B cell (primary cell): ENCODE measurements at regions not wholly inside any gene's neighbourhood (a gene's known extent, or its start where the extent isn't known, plus 50 kb on each side); places are given as distances from the start of the nearest gene placed in this dataset.

Experiments used
- ATAC-seq: fragments of 200-7000 bp; cut with Tn5 transposase; one replicate; pipeline ENCODE4 v1.10.0; 2021; ENCODE audit warnings: low read depth, mild to moderate bottlenecking, moderate number of reproducible peaks, moderate library complexity
- CTCF ChIA-PET: fragments of 350-600 bp; sonication (Branson Sonifier 250); formaldehyde crosslinking; loops from one replicate; lab custom pipeline; 2021; ENCODE audit warnings: antibody characterized with exemption, inconsistent platforms; lab: Charles Lee
- POLR2A ChIA-PET: fragments of 350-600 bp; sonication (Branson Sonifier 250); formaldehyde crosslinking; loops from one replicate; lab custom pipeline; 2021; ENCODE audit warnings: antibody characterized with exemption; lab: Charles Lee
- DNase-seq: peaks from one replicate; pipeline ENCODE4 v3.0.0; 2013
- H2AFZ ChIP-seq: 2 replicates; pipeline ENCODE4 v1.6.1; 2012; ENCODE audit warnings: mild to moderate bottlenecking, low read depth, low read length; ENCODE audit not compliant: insufficient read depth, poor library complexity, severe bottlenecking
- H3K27ac ChIP-seq, 2 donors: 1 replicate in 1 of 2; 2 replicates in 1 of 2; pipeline ENCODE4 v1.5.1; 2012 to 2013; ENCODE audit warnings: low read length in 2 of 2, mild to moderate bottlenecking in 2 of 2, moderate library complexity in 1 of 2
- H3K27me3 ChIP-seq, 4 experiments: fragments of 200-600 bp in 1 of 4; sonication (generic) in 1 of 4; replicated peaks in 1 of 4; 1 replicate in 2 of 4; 2 replicates in 2 of 4; pipeline versions ENCODE4 v1.6.1 to v1.7.0; 2013 to 2016; ENCODE audit warnings: low read length in 3 of 4, mild to moderate bottlenecking in 2 of 4, mixed read lengths in 1 of 4, moderate library complexity in 1 of 4; ENCODE audit not compliant: insufficient read depth in 4 of 4, control insufficient read depth in 3 of 4; ENCODE audit errors: control extremely low read depth in 1 of 4
- H3K36me3 ChIP-seq, 2 experiments: replicated peaks in 1 of 2; 1 replicate in 1 of 2; 2 replicates in 1 of 2; pipeline versions ENCODE4 v1.6.1 to v1.7.1; 2013; ENCODE audit warnings: low read length in 1 of 2; ENCODE audit not compliant: insufficient read depth in 2 of 2, control insufficient read depth in 1 of 2; ENCODE audit errors: control extremely low read depth in 1 of 2, extremely low read depth in 1 of 2
- H3K4me1 ChIP-seq, 2 donors: fragments of 200-600 bp in 1 of 2; sonication (generic) in 1 of 2; 1 replicate in 1 of 2; 2 replicates in 1 of 2; pipeline versions ENCODE4 v1.5.1 to v1.6.1; 2013 to 2017; ENCODE audit warnings: low read length in 2 of 2; ENCODE audit not compliant: control insufficient read depth in 2 of 2, insufficient read depth in 2 of 2
- H3K4me2 ChIP-seq: replicated peaks from 2 replicates; pipeline ENCODE3; 2012; ENCODE audit warnings: mild to moderate bottlenecking, low read depth, low read length; ENCODE audit not compliant: poor library complexity, severe bottlenecking
- H3K4me3 ChIP-seq, 5 experiments: fragments of 200-600 bp in 1 of 5; sonication (generic) in 1 of 5; 1 replicate in 3 of 5; 2 replicates in 2 of 5; pipeline versions ENCODE4 v1.5.1 to v1.7.0; 2011 to 2016; ENCODE audit warnings: low read length in 4 of 5, mild to moderate bottlenecking in 4 of 5, low read depth in 2 of 5, control low read depth in 1 of 5, moderate library complexity in 1 of 5; ENCODE audit not compliant: insufficient read depth in 1 of 5; ENCODE audit errors: control extremely low read depth in 1 of 5, extremely low read depth in 1 of 5
- H3K79me2 ChIP-seq: fragments of 200-600 bp; sonication (generic); one replicate; pipeline ENCODE4 v1.6.0; 2016; ENCODE audit warnings: low read length; ENCODE audit not compliant: control insufficient read depth, insufficient read depth
- H3K9ac ChIP-seq: fragments of 200-600 bp; sonication (generic); 2 replicates; pipeline ENCODE4 v1.6.1; 2017; ENCODE audit warnings: mild to moderate bottlenecking, low read length, moderate library complexity
- H3K9me3 ChIP-seq, 3 donors: one replicate each; pipeline versions ENCODE4 v1.6.1 to v1.7.1; 2013; ENCODE audit warnings: low read length in 2 of 3; ENCODE audit not compliant: control insufficient read depth in 2 of 3, insufficient read depth in 1 of 3; ENCODE audit errors: control extremely low read depth in 1 of 3
- H4K20me1 ChIP-seq: 2 replicates; pipeline ENCODE4 v1.6.0; 2012; ENCODE audit warnings: mild to moderate bottlenecking, low read length; ENCODE audit not compliant: insufficient read depth, control insufficient read depth, poor library complexity, severe bottlenecking
- H3K27ac Mint-ChIP-seq: one replicate; pipeline ENCODE4 v1.8.0; 2021; ENCODE audit warnings: mixed read lengths
- H3K27me3 Mint-ChIP-seq: one replicate; pipeline ENCODE4 v1.8.0; 2021; ENCODE audit warnings: mixed read lengths
- H3K4me1 Mint-ChIP-seq: one replicate; pipeline ENCODE4 v1.8.0; 2021; ENCODE audit warnings: mixed read lengths
- H3K4me3 Mint-ChIP-seq: one replicate; pipeline ENCODE4 v1.8.0; 2021; ENCODE audit warnings: mixed read lengths
- H3K9me3 Mint-ChIP-seq: one replicate; pipeline ENCODE4 v1.8.0; 2022; ENCODE audit warnings: mixed read lengths; ENCODE audit not compliant: insufficient read depth
- EZH2 ChIP-seq: IDR thresholded peaks from 2 replicates; pipeline ENCODE4 v1.6.1; 2012; ENCODE audit warnings: borderline replicate concordance, low read depth, mild to moderate bottlenecking, moderate library complexity, low read length; ENCODE audit not compliant: insufficient read depth, poor library complexity, severe bottlenecking
- WGBS: methylation state at CpG from one replicate; pipeline ENCODE4 v1.1.5; 2013; ENCODE audit warnings: missing lambda C conversion rate; ENCODE audit not compliant: insufficient coverage; 5-methylcytosine and 5-hydroxymethylcytosine counted together
- intact Hi-C: fragments of 100-400 bp; cut with micrococcal nuclease; formaldehyde crosslinking; loops from one replicate; pipeline ENCODE4 v1.10.0; 2022
- TF ChIP-seq, protein P1 (sequence below): fragments of 200-600 bp; IDR thresholded peaks from one replicate; pipeline ENCODE4 v1.8.0; 2022; ENCODE audit warnings: antibody characterized with exemption, mild to moderate bottlenecking

DNA sequence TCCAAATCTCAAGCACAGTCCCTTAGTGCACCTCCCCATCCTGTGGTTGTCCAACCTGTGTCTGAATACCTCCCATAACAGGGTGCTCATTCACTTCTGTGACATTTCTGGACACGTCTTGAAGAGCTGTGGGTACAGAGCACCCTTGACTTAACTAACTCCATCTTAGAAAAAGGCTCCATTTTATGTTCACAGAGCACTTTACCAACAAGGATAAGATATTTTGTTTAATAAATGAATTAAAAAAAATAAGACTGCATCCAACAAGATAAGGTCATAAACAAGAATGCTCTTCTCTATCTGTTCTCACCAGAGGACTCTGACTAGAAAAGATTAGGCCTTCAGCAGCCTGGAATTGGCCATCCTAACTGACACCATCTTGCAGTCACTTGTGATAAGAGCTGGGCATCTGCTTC, 335.2 kb upstream of the ZNF32 start:
- no peak overlapping the region for H3K27ac Mint-ChIP-seq
- H3K4me1 Mint-ChIP-seq: no peaks in the 10 kb centered on the region
- TF ChIP-seq, protein P1, sequence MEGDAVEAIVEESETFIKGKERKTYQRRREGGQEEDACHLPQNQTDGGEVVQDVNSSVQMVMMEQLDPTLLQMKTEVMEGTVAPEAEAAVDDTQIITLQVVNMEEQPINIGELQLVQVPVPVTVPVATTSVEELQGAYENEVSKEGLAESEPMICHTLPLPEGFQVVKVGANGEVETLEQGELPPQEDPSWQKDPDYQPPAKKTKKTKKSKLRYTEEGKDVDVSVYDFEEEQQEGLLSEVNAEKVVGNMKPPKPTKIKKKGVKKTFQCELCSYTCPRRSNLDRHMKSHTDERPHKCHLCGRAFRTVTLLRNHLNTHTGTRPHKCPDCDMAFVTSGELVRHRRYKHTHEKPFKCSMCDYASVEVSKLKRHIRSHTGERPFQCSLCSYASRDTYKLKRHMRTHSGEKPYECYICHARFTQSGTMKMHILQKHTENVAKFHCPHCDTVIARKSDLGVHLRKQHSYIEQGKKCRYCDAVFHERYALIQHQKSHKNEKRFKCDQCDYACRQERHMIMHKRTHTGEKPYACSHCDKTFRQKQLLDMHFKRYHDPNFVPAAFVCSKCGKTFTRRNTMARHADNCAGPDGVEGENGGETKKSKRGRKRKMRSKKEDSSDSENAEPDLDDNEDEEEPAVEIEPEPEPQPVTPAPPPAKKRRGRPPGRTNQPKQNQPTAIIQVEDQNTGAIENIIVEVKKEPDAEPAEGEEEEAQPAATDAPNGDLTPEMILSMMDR: no peak
- TF ChIP-seq EZH2: no peak
- POLR2A ChIA-PET: no interaction called here
- no peak overlapping the region for H3K9ac ChIP-seq
- no peak for ATAC-seq
- no peak overlapping the region for H3K27ac ChIP-seq
- no peak for DNase-seq
- no peaks in the 10 kb centered on the region for H3K4me1 ChIP-seq
- intact Hi-C loops: no loop called here
- H3K4me3 ChIP-seq: no peak overlapping the region
- peaks cover 0 to 21% (median 0%) of the 10 kb centered on the region in 3 donors for H3K9me3 ChIP-seq
- no peaks in the 10 kb centered on the region for H3K27me3 ChIP-seq
- WGBS: no CpG with 5 or more reads among the region's 1 CpG
- CTCF ChIA-PET: no interaction called here
- H3K9me3 Mint-ChIP-seq: no peaks in the 10 kb centered on the region
- H3K36me3 ChIP-seq: no peaks in the 10 kb centered on the region
- H3K4me2 ChIP-seq: no peak overlapping the region
- H3K4me3 Mint-ChIP-seq: no peak overlapping the region
- H3K79me2 ChIP-seq: no peaks in the 10 kb centered on the region
- no peaks in the 10 kb centered on the region for H3K27me3 Mint-ChIP-seq
- H4K20me1 ChIP-seq: no peaks in the 10 kb centered on the region
- H2AFZ ChIP-seq: no peak overlapping the region

DNA sequence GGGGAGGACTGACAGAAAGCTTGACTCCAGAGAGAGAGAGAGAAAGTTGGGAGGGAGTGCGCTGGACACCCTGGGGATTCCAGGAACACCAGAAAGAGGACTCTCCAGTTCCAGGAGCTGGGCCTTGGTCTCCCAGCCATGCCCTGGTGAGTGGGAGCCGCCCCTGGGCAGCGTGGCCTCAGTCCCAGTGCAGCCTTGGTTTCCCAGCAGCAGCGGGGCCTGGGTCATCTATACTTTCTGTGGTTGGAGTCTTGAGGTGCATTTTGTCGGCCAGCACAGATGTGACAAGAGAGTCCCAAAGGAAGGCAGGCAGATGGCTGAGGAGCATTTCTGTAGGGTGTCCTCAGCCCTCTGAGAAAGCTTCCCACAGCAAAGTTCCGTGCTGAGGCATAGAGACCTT, 334.7 kb upstream of the ZNF32 start:
- H3K79me2 ChIP-seq: no peaks in the 10 kb centered on the region
- H2AFZ ChIP-seq: no peak overlapping the region
- intact Hi-C loops: no loop called here
- H3K36me3 ChIP-seq: no peaks in the 10 kb centered on the region
- H3K27me3 ChIP-seq: no peaks in the 10 kb centered on the region
- no peaks in the 10 kb centered on the region for H3K27me3 Mint-ChIP-seq
- H4K20me1 ChIP-seq: no peaks in the 10 kb centered on the region
- H3K27ac ChIP-seq: no peak overlapping the region
- no peaks in the 10 kb centered on the region for H3K4me1 ChIP-seq
- no peaks in the 10 kb centered on the region for H3K4me1 Mint-ChIP-seq
- H3K4me3 ChIP-seq: no peak overlapping the region
- ATAC-seq: no peak
- H3K4me3 Mint-ChIP-seq: no peak overlapping the region
- peaks cover 0 to 23% (median 0%) of the 10 kb centered on the region in 3 donors for H3K9me3 ChIP-seq
- WGBS: 89% methylated on average over 6 of the region's 6 CpGs
- DNase-seq: no peak
- H3K27ac Mint-ChIP-seq: no peak overlapping the region
- ChIA-PET POLR2A (no interaction called here), CTCF (no interaction called here)
- H3K4me2 ChIP-seq: no peak overlapping the region
- no peak overlapping the region for H3K9ac ChIP-seq
- no peaks in the 10 kb centered on the region for H3K9me3 Mint-ChIP-seq
- TF ChIP-seq EZH2: no peak
- TF ChIP-seq, protein P1: no peak
